ENCODE measurements at regions not wholly inside any gene's neighbourhood (a gene's known extent, or its start where the extent isn't known, plus 50 kb on each side); places are given as distances from the start of the nearest gene placed in this dataset.

- Histone ChIP-seq H3K27ac (ENCODE audit: low read depth in 2 of 2, low read length in 1 of 2) (no peak overlapping the region), H3K9me2 (no peaks in the 10 kb centered on the region), H2AFZ (ENCODE audit: low read depth) (no peak overlapping the region), H3K9me3 (no peaks in the 10 kb centered on the region), H3K4me3 (ENCODE audit: low read depth in 2 of 2, low read length in 1 of 2) (no peak overlapping the region), H3K27me3 (ENCODE audit: insufficient read depth) (no peaks in the 10 kb centered on the region), H3K4me1 (ENCODE audit: control insufficient read depth in 1 of 2, insufficient read depth in 2 of 2, low read depth in 1 of 2, low read length in 1 of 2) (no peaks in the 10 kb centered on the region), H3K4me2 (no peak overlapping the region), H3K36me3 (replicated peaks in 1 of 2; ENCODE audit: control insufficient read depth in 1 of 2, insufficient read depth in 2 of 2, low read length in 1 of 2) (no peaks in the 10 kb centered on the region), H4K20me1 (ENCODE audit: insufficient read depth) (no peaks in the 10 kb centered on the region), H3F3A (replicated peaks; ENCODE audit: insufficient read depth) (no peaks in the 10 kb centered on the region), H3K79me2 (ENCODE audit: insufficient read depth) (no peaks in the 10 kb centered on the region), H3K9ac (no peak overlapping the region)
- ChIA-PET POLR2A (no interaction called here), CTCF (no interaction called here)
- TF ChIP-seq CTCF (IDR thresholded peaks at IDR 0.05) (no peak), SIN3A (IDR thresholded peaks at IDR 0.05; ENCODE audit: borderline replicate concordance, low read depth, low read length) (no peak), PBX3 (IDR thresholded peaks at IDR 0.05) (no peak), RXRA (IDR thresholded peaks at IDR 0.05; ENCODE audit: borderline replicate concordance, low read depth) (no peak), CHD2 (IDR thresholded peaks at IDR 0.05; ENCODE audit: low read length, partially characterized antibody) (no peak), GABPA (IDR thresholded peaks at IDR 0.05; ENCODE audit: low read depth) (no peak), FOXM1 (IDR thresholded peaks at IDR 0.05; ENCODE audit: low read depth) (no peak), MEF2A (IDR thresholded peaks at IDR 0.05; ENCODE audit: borderline replicate concordance, low read depth) (no peak), POLR2AphosphoS5 (IDR thresholded peaks at IDR 0.05; ENCODE audit: low read depth, low read length) (no peak), ELF1 (IDR thresholded peaks at IDR 0.05) (no peak), TEAD4 (IDR thresholded peaks at IDR 0.05; ENCODE audit: borderline replicate concordance, insufficient read depth) (no peak), NFIC (IDR thresholded peaks at IDR 0.05; ENCODE audit: borderline replicate concordance) (no peak), USF2 (IDR thresholded peaks at IDR 0.05; ENCODE audit: borderline replicate concordance, low read depth, low read length) (no peak), MXI1 (IDR thresholded peaks at IDR 0.05; ENCODE audit: low read depth, low read length) (no peak), YY1 (IDR thresholded peaks at IDR 0.05; ENCODE audit: low read depth) (no peak), SMC3 (IDR thresholded peaks at IDR 0.05; ENCODE audit: low read depth, low read length) (no peak), FOXJ3 (CRISPR knock-in tag; IDR thresholded peaks at IDR 0.05) (no peak), RFX5 (IDR thresholded peaks at IDR 0.05; ENCODE audit: low read length) (no peak), NRF1 (IDR thresholded peaks at IDR 0.05; ENCODE audit: low read depth, low read length) (no peak)
- DNase-seq = no peak
- 23% methylated on average over 9 of the region's 9 CpGs for WGBS (ENCODE audit: low lambda C conversion rate)
These were observed 693.7 kb downstream of the MCTP2 start for GRCh38 chr15:94924971-94925598.
